Gastrocnemius medialis (tissue), 4 donors: ENCODE measurements at regions not wholly inside any gene's neighbourhood (a gene's known extent, or its start where the extent isn't known, plus 50 kb on each side); places are given as distances from the start of the nearest gene placed in this dataset.

ENCODE experiments used
- ATAC-seq, 2 donors: fragments of 150-250 bp; one replicate each; pipeline ENCODE4 v1.9.1; 2016
- DNase-seq, 2 donors: peaks; one replicate each; pipeline ENCODE4 v3.0.0-alpha.2; 2019
- H3K27ac ChIP-seq, 4 donors: fragments of 200-600 bp; sonication (generic); 1 replicate in 1 of 4; 2 replicates in 3 of 4; pipeline ENCODE4 v1.5.1; 2016 to 2018; ENCODE audit warnings: mild to moderate bottlenecking in 2 of 4, moderate library complexity in 1 of 4
- H3K27me3 ChIP-seq, 3 donors: fragments of 200-600 bp; sonication (generic) in 2 of 3; 1 replicate in 1 of 3; 2 replicates in 2 of 3; pipeline versions ENCODE4 v1.5.1 to v1.6.0; 2016 to 2019; ENCODE audit warnings: mild to moderate bottlenecking in 1 of 3, moderate library complexity in 1 of 3
- H3K36me3 ChIP-seq, 2 donors: fragments of 200-600 bp; sonication (generic) in 1 of 2; one replicate each; pipeline ENCODE4 v1.5.1; 2017 to 2018
- H3K4me1 ChIP-seq, 2 donors: fragments of 200-600 bp; sonication (generic) in 1 of 2; one replicate each; pipeline ENCODE4 v1.5.1; 2016 to 2017; ENCODE audit warnings: mild to moderate bottlenecking in 2 of 2
- H3K4me3 ChIP-seq, 4 donors: fragments of 200-600 bp; sonication (generic) in 3 of 4; 1 replicate in 1 of 4; 2 replicates in 3 of 4; pipeline ENCODE4 v1.5.1; 2016 to 2019; ENCODE audit warnings: mild to moderate bottlenecking in 2 of 4
- H3K9me3 ChIP-seq, 3 donors: fragments of 200-600 bp; sonication (generic) in 2 of 3; 1 replicate in 1 of 3; 2 replicates in 2 of 3; pipeline ENCODE4 v1.5.1; 2016 to 2019
- CTCF ChIP-seq, 5 experiments: fragments of 450-650 bp in 3 of 5; fragments of 200-600 bp in 2 of 5; sonication (generic) in 2 of 5; IDR thresholded peaks in 4 of 5; conservative IDR thresholded peaks in 1 of 5; 1 replicate in 4 of 5; 2 replicates in 1 of 5; pipeline ENCODE4 v1.5.1; 2016 to 2019; ENCODE audit warnings: antibody characterized with exemption in 5 of 5, mild to moderate bottlenecking in 3 of 5, moderate library complexity in 3 of 5
- POLR2A ChIP-seq, 2 donors: fragments of 450-650 bp; IDR thresholded peaks; one replicate each; pipeline ENCODE4 v1.6.1; 2017; ENCODE audit warnings: antibody characterized with exemption in 2 of 2, mild to moderate bottlenecking in 2 of 2, moderate library complexity in 2 of 2
- in situ Hi-C, 4 donors: fragments of 200-750 bp; cut with MboI; loops; one replicate each; pipeline versions ENCODE4 v1.15.0 to v1.8.0; 2017; ENCODE audit warnings: low sequenced_read_pairs in 4 of 4
- intact Hi-C: fragments of 100-400 bp; cut with DNase I; formaldehyde crosslinking; loops from one replicate; pipeline ENCODE4 v1.15.1; 2023; ENCODE audit warnings: low total_unique reads

- in situ Hi-C loops = no loop called here
- Histone ChIP-seq H3K4me1 (no peaks in the 10 kb centered on the region), H3K27me3 (no peaks in the 10 kb centered on the region), H3K4me3 (no peak overlapping the region), H3K36me3 (no peaks in the 10 kb centered on the region), H3K9me3 (no peaks in the 10 kb centered on the region), H3K27ac (no peak overlapping the region)
- DNase-seq (no peak), ATAC-seq (no peak)
- TF ChIP-seq CTCF (IDR thresholded peaks at IDR 0.05 in 4 of 5, conservative IDR thresholded peaks at IDR 0.05 in 1 of 5) = no peak
- intact Hi-C loops = no loop called here
Observed at GRCh38 chr5:6195711-6196358, 182.5 kb downstream of the MED10 start.

- H3K36me3 ChIP-seq = no peaks in the 10 kb centered on the region
- intact Hi-C loops (no loop called here), in situ Hi-C loops (no loop called here)
- no peak overlapping the region for H3K27ac ChIP-seq
- no peaks in the 10 kb centered on the region for H3K9me3 ChIP-seq
- H3K27me3 ChIP-seq = no peaks in the 10 kb centered on the region
- no peaks in the 10 kb centered on the region for H3K4me1 ChIP-seq
- DNase-seq (no peak), ATAC-seq (no peak)
- TF ChIP-seq POLR2A (IDR thresholded peaks at IDR 0.05) (no peak), CTCF (IDR thresholded peaks at IDR 0.05 in 4 of 5, conservative IDR thresholded peaks at IDR 0.05 in 1 of 5) (no peak)
- no peak overlapping the region for H3K4me3 ChIP-seq
Observed at GRCh38 chr5:6194906-6195612, 183.3 kb downstream of the MED10 start.

- no peak overlapping the region for H3K27ac ChIP-seq
- in situ Hi-C loops = no loop called here
- TF ChIP-seq POLR2A (IDR thresholded peaks at IDR 0.05) = no peak
- TF ChIP-seq CTCF (IDR thresholded peaks at IDR 0.05 in 4 of 5, conservative IDR thresholded peaks at IDR 0.05 in 1 of 5) = no peak
- no peaks in the 10 kb centered on the region for H3K9me3 ChIP-seq
- H3K27me3 ChIP-seq = no peaks in the 10 kb centered on the region
- H3K36me3 ChIP-seq = no peaks in the 10 kb centered on the region
- no peak overlapping the region for H3K4me3 ChIP-seq
- no peaks in the 10 kb centered on the region for H3K4me1 ChIP-seq
- DNase-seq (no peak), ATAC-seq (no peak)
- intact Hi-C loops = no loop called here
Observed at GRCh38 chr5:6194261-6194875, 184.0 kb downstream of the MED10 start.

GRCh38 chr5:6193310-6193709, 185.0 kb downstream of the MED10 start:
- no peak for TF ChIP-seq CTCF (IDR thresholded peaks at IDR 0.05 in 4 of 5, conservative IDR thresholded peaks at IDR 0.05 in 1 of 5)
- no peak for TF ChIP-seq POLR2A (IDR thresholded peaks at IDR 0.05)
- Histone ChIP-seq H3K4me3 (no peak overlapping the region), H3K4me1 (no peaks in the 10 kb centered on the region), H3K27ac (no peak overlapping the region), H3K36me3 (no peaks in the 10 kb centered on the region), H3K9me3 (no peaks in the 10 kb centered on the region), H3K27me3 (no peaks in the 10 kb centered on the region)
- in situ Hi-C loops (no loop called here), intact Hi-C loops (no loop called here)
- ATAC-seq = no peak
- DNase-seq = no peak
